HG02798 (cell line): ENCODE measurements at regions not wholly inside any gene's neighbourhood (a gene's known extent, or its start where the extent isn't known, plus 50 kb on each side); places are given as distances from the start of the nearest gene placed in this dataset.
"Not testable (repeated sequence)": the region's sequence is repeated elsewhere in the genome, so short reads cannot be mapped to it uniquely, and the experiment has no call there.

Experiments used
- ATAC-seq: cut with Tn5 transposase; IDR thresholded peaks from one replicate; pipeline ENCODE4 v1.9.1; 2021; ENCODE audit warnings: mild to moderate bottlenecking; ENCODE audit not compliant: unreplicated experiment, poor library complexity

DNA sequence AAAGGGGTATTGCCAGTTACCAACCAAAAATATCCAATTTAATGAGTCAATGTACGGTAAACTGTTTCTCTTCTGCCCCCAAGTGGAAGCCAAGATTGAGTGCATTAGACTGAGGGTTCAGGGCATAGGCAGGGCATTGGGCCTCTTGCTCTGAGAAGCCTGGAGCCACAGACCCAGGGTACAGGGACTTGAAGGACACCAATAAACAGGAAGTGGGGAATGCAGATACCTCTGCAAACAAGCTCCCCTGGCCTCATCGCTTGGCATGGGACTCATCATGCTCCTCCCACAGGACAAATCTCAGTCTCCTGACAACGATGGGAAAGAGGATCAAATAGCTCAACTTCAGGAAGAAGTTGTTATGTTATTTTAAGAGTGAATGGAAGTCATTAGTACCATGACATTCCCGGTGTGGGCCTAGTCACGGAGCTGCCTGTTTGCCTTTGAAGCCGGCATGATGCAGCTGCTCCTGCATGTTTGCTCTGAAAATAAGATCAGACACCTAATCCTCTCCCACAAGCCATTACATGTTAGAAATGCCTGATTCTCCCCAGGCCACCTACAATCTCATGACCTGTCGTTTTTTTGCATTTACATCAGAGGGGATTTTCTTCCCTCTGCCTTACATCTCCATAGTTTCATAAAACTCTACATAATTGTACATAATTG is 224.2 kb downstream of the RCHY1 start:
- ATAC-seq, result peak; percentile 84

DNA sequence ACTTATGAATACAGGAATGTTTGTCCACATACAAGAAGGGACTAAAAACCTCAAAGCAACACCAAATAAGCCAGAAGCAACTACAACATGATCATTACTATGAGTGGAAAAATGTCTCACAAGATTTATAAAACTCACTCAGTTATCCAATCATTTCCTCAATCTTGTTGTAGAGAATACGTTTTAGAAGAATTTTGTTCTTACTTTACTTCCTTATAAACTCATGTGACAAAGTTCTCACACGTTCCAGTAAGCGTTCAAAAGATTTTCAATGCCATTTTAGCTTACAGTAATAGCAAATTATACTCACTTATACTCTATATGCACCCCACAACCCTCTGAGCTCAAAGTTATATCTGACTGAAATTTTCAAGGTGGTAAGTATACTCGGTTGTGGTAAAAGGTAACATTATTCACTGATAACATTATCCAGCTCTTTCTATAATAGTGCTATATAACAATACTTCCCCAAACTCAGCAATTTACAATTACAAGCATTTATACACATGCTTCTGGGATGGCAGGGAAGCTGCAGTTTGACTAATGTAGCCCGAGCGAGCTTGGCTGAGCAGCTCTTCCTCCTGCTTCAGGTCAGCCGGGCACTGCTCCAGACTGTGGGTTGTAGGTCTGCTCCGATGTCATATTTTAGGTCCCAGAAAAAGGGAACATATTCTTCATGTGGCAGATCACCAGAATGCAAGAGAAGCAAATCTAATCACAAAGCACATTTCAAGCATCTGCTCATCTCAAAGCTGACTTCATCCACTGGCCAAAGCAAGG is 226.3 kb downstream of the RCHY1 start:
- ATAC-seq, result no peak

GRCh38 chr4:75285837-75286236 is 228.4 kb downstream of the RCHY1 start:
- no peak for ATAC-seq

GRCh38 chr4:75284831-75285230 is 229.4 kb downstream of the RCHY1 start:
- no peak for ATAC-seq

DNA sequence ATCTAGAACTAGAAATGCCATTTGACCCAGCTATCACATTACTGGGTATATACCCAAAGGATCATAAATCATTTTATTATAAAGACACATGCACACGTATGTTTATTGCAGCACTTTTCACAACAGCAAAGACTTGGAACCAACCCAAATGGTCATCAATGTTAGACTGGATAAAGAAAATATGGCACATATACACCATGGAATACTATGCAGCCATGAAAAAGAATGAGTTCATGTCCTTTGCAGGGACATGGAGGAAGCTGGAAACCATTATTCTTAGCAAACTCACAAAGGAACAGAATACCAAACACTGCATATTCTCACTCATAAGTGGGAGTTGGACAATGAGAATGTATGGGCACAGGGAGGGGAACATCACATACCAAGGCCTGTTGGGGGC is 233.7 kb downstream of the RCHY1 start:
- not testable (repeated sequence) for ATAC-seq

DNA sequence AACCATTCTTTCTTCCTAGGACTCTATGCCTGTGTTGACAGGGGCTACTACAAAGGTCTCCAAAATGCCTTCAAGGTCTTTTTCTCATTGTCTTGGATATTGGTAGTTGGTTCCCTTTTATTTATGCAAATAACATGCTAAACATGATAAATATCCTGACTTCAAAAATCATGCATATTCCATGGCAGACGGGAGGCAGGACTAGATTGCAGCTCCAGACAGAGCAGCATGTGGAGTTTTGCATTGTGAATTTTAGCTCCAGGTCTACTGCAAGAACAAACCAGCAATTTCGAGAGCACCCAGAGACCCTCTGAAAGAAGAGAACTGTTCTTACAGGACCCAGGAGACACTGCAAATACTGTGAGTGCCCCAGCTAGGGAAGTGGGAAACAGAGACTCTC is 254.9 kb downstream of the RCHY1 start:
- no peak for ATAC-seq

GRCh38 chr4:75255261-75255660 is 258.9 kb downstream of the RCHY1 start:
- no peak for ATAC-seq

GRCh38 chr4:75254745-75255144 is 259.5 kb downstream of the RCHY1 start:
- ATAC-seq, result no peak

- ATAC-seq, result not testable (repeated sequence)
These were observed 261.1 kb downstream of the RCHY1 start for GRCh38 chr4:75253094-75253493.

- ATAC-seq, result peak; percentile 77
These were observed 262.7 kb downstream of the RCHY1 start for GRCh38 chr4:75251547-75251946.

GRCh38 chr4:75249739-75250138 is 264.5 kb downstream of the RCHY1 start:
- ATAC-seq, result no peak

- ATAC-seq, result no peak
These were observed 265.3 kb downstream of the RCHY1 start for GRCh38 chr4:75248770-75249407.

DNA sequence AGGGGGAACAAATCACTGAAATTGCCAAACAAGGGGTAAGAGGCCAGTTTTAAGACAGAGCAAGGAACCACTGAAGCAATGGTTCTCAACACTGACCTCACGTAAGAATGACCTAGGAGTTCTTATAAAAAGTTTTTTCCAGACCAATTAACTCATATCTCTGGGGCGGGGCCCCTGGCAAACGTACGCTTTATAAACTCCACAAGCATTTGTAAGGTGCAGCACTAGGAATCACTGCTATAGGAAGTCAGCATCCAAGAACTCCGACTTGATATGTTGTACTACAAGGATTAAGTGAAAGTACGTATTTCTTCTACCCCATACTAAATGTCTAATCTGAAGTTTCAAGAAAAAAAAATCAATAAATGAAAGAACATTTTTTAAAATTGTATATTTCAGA is 269.9 kb downstream of the RCHY1 start:
- no peak for ATAC-seq

GRCh38 chr4:75243570-75243969 is 270.6 kb downstream of the RCHY1 start:
- no peak for ATAC-seq

GRCh38 chr4:75235359-75235951 is 278.7 kb downstream of the RCHY1 start:
- ATAC-seq, result peak; percentile 98

DNA sequence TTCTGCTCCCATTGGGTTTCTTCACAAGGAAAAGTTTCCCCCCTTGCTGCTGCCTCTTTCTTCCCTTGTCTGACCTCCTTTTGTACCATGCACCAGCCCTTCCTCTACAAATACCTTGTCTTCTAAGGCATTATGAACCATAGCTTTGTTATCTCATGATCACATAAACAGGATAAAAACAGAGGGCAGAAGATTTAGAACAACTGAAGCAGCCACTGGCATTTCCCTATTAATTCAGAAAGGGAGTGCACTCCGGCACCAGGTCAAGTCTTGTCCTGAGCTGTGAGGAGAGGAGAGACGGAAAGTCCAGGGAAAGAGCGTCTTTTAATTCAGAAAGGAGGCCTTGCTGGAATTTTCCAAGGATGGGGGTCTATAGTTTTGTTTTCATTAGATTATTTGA is 281.7 kb downstream of the RCHY1 start:
- ATAC-seq, result no peak

- ATAC-seq, result peak; percentile 78
These were observed 284.2 kb downstream of the RCHY1 start for GRCh38 chr4:75229806-75230570.

DNA sequence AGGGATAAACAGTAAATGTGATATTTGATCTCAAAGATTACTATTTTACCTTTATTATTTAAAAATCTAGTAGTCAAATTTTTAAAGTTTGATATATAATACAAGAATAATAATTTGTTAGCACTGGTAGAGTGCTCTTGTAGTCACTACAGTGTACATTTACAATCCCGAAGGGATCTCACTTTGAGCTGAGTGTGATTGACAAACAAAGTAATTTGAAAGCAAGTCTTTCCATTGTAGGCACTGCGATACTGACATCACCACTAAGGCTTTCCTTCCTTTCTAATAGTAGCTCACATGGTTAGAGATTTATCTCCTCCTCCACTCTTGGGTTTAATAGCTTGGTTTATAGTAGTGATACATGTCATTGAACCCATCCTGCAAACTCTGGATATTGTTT is 280.6 kb downstream of the PARM1 start:
- ATAC-seq, result no peak

DNA sequence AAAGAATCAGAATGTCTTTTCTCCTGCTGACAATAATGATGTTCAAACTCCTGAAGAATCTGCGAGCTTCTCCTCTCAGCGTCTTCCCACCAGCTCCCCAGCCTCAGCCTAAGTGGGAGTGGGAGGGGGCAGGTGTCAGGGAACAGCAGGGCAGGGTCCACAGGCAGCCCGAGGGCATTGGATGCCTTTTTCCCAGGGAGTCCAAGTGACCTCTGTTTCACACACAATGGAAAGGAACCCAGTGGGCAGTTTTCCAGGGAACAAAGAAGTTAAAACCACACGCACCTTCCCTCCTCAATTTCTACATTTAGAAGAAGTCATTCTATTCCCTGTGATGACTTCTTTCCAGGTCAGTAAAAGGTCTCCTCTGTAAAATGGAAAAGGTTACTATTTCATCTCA is 278.5 kb downstream of the PARM1 start:
- ATAC-seq, result no peak

GRCh38 chr4:75207902-75208301 is 275.0 kb downstream of the PARM1 start:
- ATAC-seq, result no peak
